HEK293 (cell line): ENCODE measurements at regions not wholly inside any gene's neighbourhood (a gene's known extent, or its start where the extent isn't known, plus 50 kb on each side); places are given as distances from the start of the nearest gene placed in this dataset.

Experiments used
- CTCF ChIA-PET: fragments of 350-600 bp; formaldehyde crosslinking; extraction: SDS; loops from one replicate; lab custom pipeline; 2021; ENCODE audit warnings: antibody characterized with exemption; lab: Yijun Ruan, JAX
- POLR2A ChIA-PET: fragments of 300-600 bp; formaldehyde crosslinking; extraction: SDS; loops from one replicate; lab custom pipeline; 2020; ENCODE audit warnings: antibody characterized with exemption, inconsistent platforms; lab: Yijun Ruan, JAX
- H3K27ac ChIP-seq: fragments of 200-500 bp; sonication (Bioruptor generic); 2 replicates; pipeline ENCODE4 v1.5.1; 2014; ENCODE audit warnings: low read depth, low read length, control low read depth, inconsistent platforms; ENCODE audit errors: extremely low read depth
- H3K36me3 ChIP-seq, 2 experiments: fragments of 200-500 bp in 1 of 2; sonication (Bioruptor generic) in 1 of 2; 1 replicate in 1 of 2; 2 replicates in 1 of 2; pipeline ENCODE4 v1.5.1; 2014 to 2017; ENCODE audit warnings: inconsistent platforms in 2 of 2, low read length in 2 of 2; ENCODE audit not compliant: control insufficient read depth in 2 of 2, insufficient read depth in 1 of 2
- H3K4me1 ChIP-seq: fragments of 200-500 bp; sonication (Bioruptor generic); 2 replicates; pipeline ENCODE4 v1.5.1; 2014; ENCODE audit warnings: mild to moderate bottlenecking, low read length, inconsistent platforms; ENCODE audit not compliant: control insufficient read depth, insufficient read depth
- H3K4me3 ChIP-seq: 2 replicates; pipeline ENCODE4 v1.5.1; 2011; ENCODE audit warnings: low read depth, mild to moderate bottlenecking, control low read depth, low read length, moderate library complexity
- H3K9me3 ChIP-seq: fragments of 200-500 bp; sonication (Bioruptor generic); 2 replicates; pipeline ENCODE4 v1.5.1; 2014; ENCODE audit warnings: low read depth, low read length, inconsistent platforms; ENCODE audit not compliant: control insufficient read depth, insufficient read depth
- KLF17 ChIP-seq: fragments of 450-650 bp; formaldehyde crosslinking; IDR thresholded peaks from 2 replicates; pipeline ENCODE4 v1.5.1; 2016; ENCODE audit warnings: missing biosample characterization, missing genetic modification characterization
- OSR2 ChIP-seq: fragments of 450-650 bp; formaldehyde crosslinking; IDR thresholded peaks from 2 replicates; pipeline ENCODE4 v1.5.1; 2016; ENCODE audit warnings: missing biosample characterization, missing genetic modification characterization
- RBAK ChIP-seq: fragments of 450-650 bp; formaldehyde crosslinking; IDR thresholded peaks from 2 replicates; pipeline ENCODE4 v1.5.1; 2016; ENCODE audit warnings: missing biosample characterization, missing genetic modification characterization
- REST ChIP-seq: fragments of 450-650 bp; formaldehyde crosslinking; IDR thresholded peaks from 2 replicates; pipeline ENCODE4 v1.5.1; 2016; ENCODE audit warnings: missing biosample characterization, missing genetic modification characterization
- TCF7L2 ChIP-seq: IDR thresholded peaks from 2 replicates; pipeline ENCODE4 v1.6.1; 2011; ENCODE audit warnings: low read depth, mild to moderate bottlenecking, inconsistent platforms, low read length, moderate library complexity, borderline replicate concordance
- YY2 ChIP-seq: fragments of 450-650 bp; formaldehyde crosslinking; IDR thresholded peaks from 2 replicates; pipeline ENCODE4 v1.5.1; 2016; ENCODE audit warnings: missing biosample characterization, missing genetic modification characterization
- ZBTB17 ChIP-seq: fragments of 450-650 bp; formaldehyde crosslinking; IDR thresholded peaks from 2 replicates; pipeline ENCODE4 v1.5.1; 2016; ENCODE audit warnings: missing biosample characterization, missing genetic modification characterization
- ZFP41 ChIP-seq: fragments of 450-650 bp; formaldehyde crosslinking; IDR thresholded peaks from 2 replicates; pipeline ENCODE4 v1.5.1; 2016; ENCODE audit warnings: missing biosample characterization, missing genetic modification characterization, borderline replicate concordance
- ZNF114 ChIP-seq: fragments of 450-650 bp; formaldehyde crosslinking; IDR thresholded peaks from 2 replicates; pipeline ENCODE4 v1.5.0; 2017; ENCODE audit warnings: missing biosample characterization, missing genetic modification characterization
- ZNF121 ChIP-seq: fragments of 450-650 bp; formaldehyde crosslinking; IDR thresholded peaks from 2 replicates; pipeline ENCODE4 v1.5.1; 2016; ENCODE audit warnings: missing biosample characterization, missing genetic modification characterization
- ZNF132 ChIP-seq: fragments of 450-650 bp; formaldehyde crosslinking; IDR thresholded peaks from 2 replicates; pipeline ENCODE4 v1.5.1; 2017; ENCODE audit warnings: missing biosample characterization, missing genetic modification characterization, borderline replicate concordance
- ZNF146 ChIP-seq: fragments of 450-650 bp; formaldehyde crosslinking; IDR thresholded peaks from 2 replicates; pipeline ENCODE4 v1.5.1; 2016; ENCODE audit warnings: missing biosample characterization, missing genetic modification characterization
- ZNF16 ChIP-seq: fragments of 450-650 bp; formaldehyde crosslinking; IDR thresholded peaks from 2 replicates; pipeline ENCODE4 v1.5.1; 2016; ENCODE audit warnings: low read depth, missing biosample characterization, missing genetic modification characterization
- ZNF19 ChIP-seq: fragments of 450-650 bp; formaldehyde crosslinking; IDR thresholded peaks from 2 replicates; pipeline ENCODE4; 2016; ENCODE audit warnings: missing biosample characterization, missing genetic modification characterization, low read depth
- ZNF202 ChIP-seq: fragments of 450-650 bp; formaldehyde crosslinking; IDR thresholded peaks from 2 replicates; pipeline ENCODE4 v1.5.1; 2016; ENCODE audit warnings: missing biosample characterization, missing genetic modification characterization, borderline replicate concordance
- ZNF211 ChIP-seq: fragments of 450-650 bp; formaldehyde crosslinking; IDR thresholded peaks from 2 replicates; pipeline ENCODE4 v1.5.1; 2016; ENCODE audit warnings: low read depth, missing biosample characterization, missing genetic modification characterization
- ZNF214 ChIP-seq: fragments of 450-650 bp; formaldehyde crosslinking; IDR thresholded peaks from 2 replicates; pipeline ENCODE4 v1.5.1; 2017; ENCODE audit warnings: missing biosample characterization, mild to moderate bottlenecking, missing genetic modification characterization, borderline replicate concordance
- ZNF311 ChIP-seq: fragments of 450-650 bp; formaldehyde crosslinking; IDR thresholded peaks from 2 replicates; pipeline ENCODE4 v1.5.1; 2017; ENCODE audit warnings: missing biosample characterization, missing genetic modification characterization, borderline replicate concordance
- ZNF366 ChIP-seq: fragments of 450-650 bp; formaldehyde crosslinking; conservative IDR thresholded peaks from 2 replicates; pipeline ENCODE4 v1.5.1; 2016; ENCODE audit warnings: missing biosample characterization, missing genetic modification characterization
- ZNF37A ChIP-seq: fragments of 450-650 bp; IDR thresholded peaks from 2 replicates; pipeline ENCODE4 v1.5.1; 2018; ENCODE audit warnings: missing biosample characterization, missing genetic modification characterization
- ZNF416 ChIP-seq: fragments of 450-650 bp; formaldehyde crosslinking; IDR thresholded peaks from 2 replicates; pipeline ENCODE4 v1.5.1; 2016; ENCODE audit warnings: missing biosample characterization, missing genetic modification characterization
- ZNF423 ChIP-seq: fragments of 450-650 bp; formaldehyde crosslinking; IDR thresholded peaks from 2 replicates; pipeline ENCODE4 v1.5.1; 2016; ENCODE audit warnings: missing biosample characterization, missing genetic modification characterization
- ZNF433 ChIP-seq: fragments of 450-650 bp; formaldehyde crosslinking; IDR thresholded peaks from 2 replicates; pipeline ENCODE4 v1.5.1; 2016; ENCODE audit warnings: missing biosample characterization, missing genetic modification characterization, low read depth
- ZNF488 ChIP-seq: fragments of 450-650 bp; formaldehyde crosslinking; IDR thresholded peaks from 2 replicates; pipeline ENCODE4 v1.5.1; 2016; ENCODE audit warnings: missing biosample characterization, missing genetic modification characterization
- ZNF555 ChIP-seq: fragments of 450-650 bp; formaldehyde crosslinking; conservative IDR thresholded peaks from 2 replicates; pipeline ENCODE4 v1.5.1; 2017; ENCODE audit warnings: missing biosample characterization, mild to moderate bottlenecking, missing genetic modification characterization, inconsistent platforms
- ZNF677 ChIP-seq: fragments of 450-650 bp; IDR thresholded peaks from 2 replicates; pipeline ENCODE4 v1.5.0; 2018; ENCODE audit warnings: missing biosample characterization, mild to moderate bottlenecking, missing genetic modification characterization, moderate library complexity
- ZNF747 ChIP-seq: fragments of 450-650 bp; formaldehyde crosslinking; IDR thresholded peaks from 2 replicates; pipeline ENCODE4 v1.5.1; 2016; ENCODE audit warnings: missing biosample characterization, missing genetic modification characterization
- ZNF768 ChIP-seq: fragments of 450-650 bp; formaldehyde crosslinking; IDR thresholded peaks from 2 replicates; pipeline ENCODE4 v1.5.1; 2018; ENCODE audit warnings: missing biosample characterization, mild to moderate bottlenecking, missing genetic modification characterization
- ZNF777 ChIP-seq: fragments of 450-650 bp; formaldehyde crosslinking; IDR thresholded peaks from 2 replicates; pipeline ENCODE4 v1.5.1; 2017; ENCODE audit warnings: missing biosample characterization, missing genetic modification characterization, borderline replicate concordance

GRCh38 chr11:69966583-69966835 is 111.6 kb upstream of the ANO1 start:
- Histone ChIP-seq H3K4me1 (no peaks in the 10 kb centered on the region), H3K9me3 (no peaks in the 10 kb centered on the region), H3K36me3 (no peaks in the 10 kb centered on the region), H3K27ac (no peak overlapping the region), H3K4me3 (no peak overlapping the region)
- TF ChIP-seq YY2 (tag by site-specific recombination): no peak
- no peak for TF ChIP-seq OSR2 (tag by site-specific recombination)
- TF ChIP-seq ZNF19: no peak
- no peak for TF ChIP-seq ZNF777 (tag by site-specific recombination)
- TF ChIP-seq ZNF146 (tag by site-specific recombination): no peak
- TF ChIP-seq ZNF311 (tag by site-specific recombination): no peak
- TF ChIP-seq ZNF114: no peak
- TF ChIP-seq ZNF366 (tag by site-specific recombination): no peak
- TF ChIP-seq KLF17 (tag by site-specific recombination): no peak
- TF ChIP-seq ZNF747 (tag by site-specific recombination): no peak
- TF ChIP-seq TCF7L2: no peak
- no peak for TF ChIP-seq ZNF37A
- no peak for TF ChIP-seq ZNF121
- no peak for TF ChIP-seq ZNF211
- no peak for TF ChIP-seq ZNF677 (tag by site-specific recombination)
- no peak for TF ChIP-seq ZNF132 (tag by site-specific recombination)
- CTCF ChIA-PET: no interaction called here
- POLR2A ChIA-PET: interaction anchor here (0.6 kb wide), 1 partner anchor 450 kb away, joined by 3 read pairs; no protein-coding TSS in a partner anchor

- TF ChIP-seq ZNF311 (tag by site-specific recombination): no peak
- TF ChIP-seq ZBTB17 (tag by site-specific recombination): no peak
- no peak for TF ChIP-seq ZNF768 (tag by site-specific recombination)
- no peak for TF ChIP-seq ZNF416 (tag by site-specific recombination)
- no peak for TF ChIP-seq ZNF146 (tag by site-specific recombination)
- no peak for TF ChIP-seq ZNF132 (tag by site-specific recombination)
- TF ChIP-seq RBAK (tag by site-specific recombination): no peak
- TF ChIP-seq ZNF488 (tag by site-specific recombination): no peak
- TF ChIP-seq ZNF423: no peak
- Histone ChIP-seq H3K4me1 (no peaks in the 10 kb centered on the region), H3K4me3 (no peak overlapping the region), H3K9me3 (no peaks in the 10 kb centered on the region), H3K27ac (no peak overlapping the region), H3K36me3 (no peaks in the 10 kb centered on the region)
- ChIA-PET POLR2A (no interaction called here), CTCF (no interaction called here)
Observed at GRCh38 chr11:69966910-69967483, 111.1 kb upstream of the ANO1 start.

- TF ChIP-seq ZNF16 (tag by site-specific recombination): no peak
- TF ChIP-seq ZNF555 (tag by site-specific recombination): no peak
- no peak for TF ChIP-seq ZFP41
- TF ChIP-seq ZNF214 (tag by site-specific recombination): no peak
- no peak for TF ChIP-seq ZNF202 (tag by site-specific recombination)
- no peak for TF ChIP-seq REST (tag by site-specific recombination)
- TF ChIP-seq ZNF433 (tag by site-specific recombination): no peak
- no peak overlapping the region for H3K27ac ChIP-seq
- ChIA-PET CTCF (no interaction called here), POLR2A (no interaction called here)
- no peak overlapping the region for H3K4me3 ChIP-seq
- no peaks in the 10 kb centered on the region for H3K4me1 ChIP-seq
- H3K36me3 ChIP-seq: no peaks in the 10 kb centered on the region
- no peaks in the 10 kb centered on the region for H3K9me3 ChIP-seq
Observed at GRCh38 chr11:69967484-69967883, 110.6 kb upstream of the ANO1 start.
